ENCODE measurements at regions not wholly inside any gene's neighbourhood (a gene's known extent, or its start where the extent isn't known, plus 50 kb on each side); places are given as distances from the start of the nearest gene placed in this dataset.

- no peak overlapping the region for H3K27ac ChIP-seq
Observed at GRCh38 chr1:82299056-82299455, 498.3 kb downstream of the ADGRL2 start.

GRCh38 chr1:82297139-82297896, 496.6 kb downstream of the ADGRL2 start:
- intact Hi-C loops (cut with DNase I): no loop called here
- Histone ChIP-seq H3K9me3 (no peaks in the 10 kb centered on the region), H3K27me3 (ENCODE audit: low read depth) (no peaks in the 10 kb centered on the region), H3K36me3 (no peaks in the 10 kb centered on the region), H3K27ac (no peak overlapping the region), H3K4me1 (no peaks in the 10 kb centered on the region), H3K4me3 (no peak overlapping the region)
- DNase-seq (no peak), ATAC-seq (no peak)
- no peak for TF ChIP-seq CTCF (IDR thresholded peaks at IDR 0.05)

More at GRCh38 chr1:82299056-82299455, 498.3 kb downstream of the ADGRL2 start:
- Histone ChIP-seq H3K27me3 (ENCODE audit: low read depth) (no peaks in the 10 kb centered on the region), H3K9me3 (no peaks in the 10 kb centered on the region), H3K4me1 (no peaks in the 10 kb centered on the region), H3K4me3 (no peak overlapping the region), H3K36me3 (no peaks in the 10 kb centered on the region)
- ATAC-seq (no peak), DNase-seq (no peak)
- TF ChIP-seq CTCF (IDR thresholded peaks at IDR 0.05): no peak
- intact Hi-C loops (cut with DNase I): no loop called here

GRCh38 chr1:82287556-82287955, 486.8 kb downstream of the ADGRL2 start:
- no peaks in the 10 kb centered on the region for H3K9me3 ChIP-seq
- no peak for ATAC-seq
- intact Hi-C loops (cut with DNase I): no loop called here
- H3K27me3 ChIP-seq (ENCODE audit: low read depth): no peaks in the 10 kb centered on the region
- H3K36me3 ChIP-seq: no peaks in the 10 kb centered on the region
- no peaks in the 10 kb centered on the region for H3K4me1 ChIP-seq
- no peak for DNase-seq
- no peak overlapping the region for H3K4me3 ChIP-seq
- no peak overlapping the region for H3K27ac ChIP-seq
- no peak for TF ChIP-seq CTCF (IDR thresholded peaks at IDR 0.05)

- intact Hi-C loops (cut with DNase I): no loop called here
- no peak overlapping the region for H3K27ac ChIP-seq
- ATAC-seq (no peak), DNase-seq (no peak)
- no peaks in the 10 kb centered on the region for H3K9me3 ChIP-seq
- H3K36me3 ChIP-seq: no peaks in the 10 kb centered on the region
- no peaks in the 10 kb centered on the region for H3K27me3 ChIP-seq (ENCODE audit: low read depth)
- H3K4me3 ChIP-seq: no peak overlapping the region
- TF ChIP-seq CTCF (IDR thresholded peaks at IDR 0.05): no peak
- no peaks in the 10 kb centered on the region for H3K4me1 ChIP-seq
Observed at GRCh38 chr1:82284213-82284612, 483.5 kb downstream of the ADGRL2 start.

GRCh38 chr1:82279241-82279640, 478.5 kb downstream of the ADGRL2 start:
- H3K4me3 ChIP-seq: no peak overlapping the region
- DNase-seq (no peak), ATAC-seq (no peak)
- H3K9me3 ChIP-seq: no peaks in the 10 kb centered on the region
- H3K4me1 ChIP-seq: no peaks in the 10 kb centered on the region
- no peak for TF ChIP-seq CTCF (IDR thresholded peaks at IDR 0.05)
- intact Hi-C loops (cut with DNase I): no loop called here
- no peaks in the 10 kb centered on the region for H3K36me3 ChIP-seq
- no peak overlapping the region for H3K27ac ChIP-seq
- no peaks in the 10 kb centered on the region for H3K27me3 ChIP-seq (ENCODE audit: low read depth)
